AG04449 (cell line): ENCODE measurements at regions not wholly inside any gene's neighbourhood (a gene's known extent, or its start where the extent isn't known, plus 50 kb on each side); places are given as distances from the start of the nearest gene placed in this dataset.

ENCODE experiments used
- CTCF ChIA-PET: fragments of 350-600 bp; formaldehyde crosslinking; extraction: SDS; loops from one replicate; lab custom pipeline; 2021; ENCODE audit warnings: antibody characterized with exemption; lab: Yijun Ruan, JAX
- POLR2A ChIA-PET: fragments of 400-600, 350-600 bp; formaldehyde crosslinking; extraction: SDS; loops from one replicate; lab custom pipeline; 2020; ENCODE audit warnings: antibody characterized with exemption, inconsistent platforms; lab: Yijun Ruan, JAX
- DNase-seq: peaks from one replicate; pipeline ENCODE4 v3.0.0-alpha.2; 2010; ENCODE audit warnings: low read depth, low spot score
- H3K4me3 ChIP-seq: 2 replicates; pipeline ENCODE4 v1.5.1; 2011; ENCODE audit warnings: low read depth, mild to moderate bottlenecking, control low read depth, low read length
- CTCF ChIP-seq: IDR thresholded peaks from one replicate; pipeline ENCODE4 v1.5.1; 2011; ENCODE audit warnings: mild to moderate bottlenecking, moderate library complexity, low read length, control low read depth, inconsistent platforms; ENCODE audit not compliant: insufficient read depth; ENCODE audit errors: missing control alignments

- no peak for DNase-seq
- no peak overlapping the region for H3K4me3 ChIP-seq
- ChIA-PET POLR2A (no interaction called here), CTCF (no interaction called here)
- TF ChIP-seq CTCF = no peak
These were observed 240.8 kb upstream of the PIK3C3 start for GRCh38 chr18:41713969-41714825.

- DNase-seq = no peak
- H3K4me3 ChIP-seq = no peak overlapping the region
- TF ChIP-seq CTCF = no peak
- ChIA-PET POLR2A (no interaction called here), CTCF (no interaction called here)
These were observed 248.7 kb upstream of the PIK3C3 start for GRCh38 chr18:41706301-41706700.

GRCh38 chr18:41703744-41704530 lies 251.1 kb upstream of the PIK3C3 start:
- ChIA-PET POLR2A (no interaction called here), CTCF (no interaction called here)
- no peak for TF ChIP-seq CTCF
- no peak for DNase-seq
- no peak overlapping the region for H3K4me3 ChIP-seq

GRCh38 chr18:41700416-41700815 lies 254.6 kb upstream of the PIK3C3 start:
- no peak for DNase-seq
- ChIA-PET CTCF (no interaction called here), POLR2A (no interaction called here)
- TF ChIP-seq CTCF = no peak
- H3K4me3 ChIP-seq = no peak overlapping the region

- no peak for TF ChIP-seq CTCF
- no peak overlapping the region for H3K4me3 ChIP-seq
- no peak for DNase-seq
- ChIA-PET POLR2A (no interaction called here), CTCF (no interaction called here)
These were observed 259.6 kb upstream of the PIK3C3 start for GRCh38 chr18:41695441-41695840.

GRCh38 chr18:41693008-41693407 lies 262.0 kb upstream of the PIK3C3 start:
- TF ChIP-seq CTCF = no peak
- POLR2A ChIA-PET = no interaction called here
- no peak overlapping the region for H3K4me3 ChIP-seq
- CTCF ChIA-PET = no interaction called here
- DNase-seq = no peak
